Neural cell (in vitro differentiated cells): ENCODE measurements at regions not wholly inside any gene's neighbourhood (a gene's known extent, or its start where the extent isn't known, plus 50 kb on each side); places are given as distances from the start of the nearest gene placed in this dataset.

Experiments used
- CTCF ChIP-seq: fragments of 450-650 bp; IDR thresholded peaks from 2 replicates; pipeline ENCODE4 v1.5.1; 2014; ENCODE audit warnings: antibody characterized with exemption, mild to moderate bottlenecking, moderate library complexity; ENCODE audit not compliant: poor library complexity, severe bottlenecking
- POLR2AphosphoS5 ChIP-seq: IDR thresholded peaks from 2 replicates; pipeline ENCODE4 v1.6.1; 2012

DNA sequence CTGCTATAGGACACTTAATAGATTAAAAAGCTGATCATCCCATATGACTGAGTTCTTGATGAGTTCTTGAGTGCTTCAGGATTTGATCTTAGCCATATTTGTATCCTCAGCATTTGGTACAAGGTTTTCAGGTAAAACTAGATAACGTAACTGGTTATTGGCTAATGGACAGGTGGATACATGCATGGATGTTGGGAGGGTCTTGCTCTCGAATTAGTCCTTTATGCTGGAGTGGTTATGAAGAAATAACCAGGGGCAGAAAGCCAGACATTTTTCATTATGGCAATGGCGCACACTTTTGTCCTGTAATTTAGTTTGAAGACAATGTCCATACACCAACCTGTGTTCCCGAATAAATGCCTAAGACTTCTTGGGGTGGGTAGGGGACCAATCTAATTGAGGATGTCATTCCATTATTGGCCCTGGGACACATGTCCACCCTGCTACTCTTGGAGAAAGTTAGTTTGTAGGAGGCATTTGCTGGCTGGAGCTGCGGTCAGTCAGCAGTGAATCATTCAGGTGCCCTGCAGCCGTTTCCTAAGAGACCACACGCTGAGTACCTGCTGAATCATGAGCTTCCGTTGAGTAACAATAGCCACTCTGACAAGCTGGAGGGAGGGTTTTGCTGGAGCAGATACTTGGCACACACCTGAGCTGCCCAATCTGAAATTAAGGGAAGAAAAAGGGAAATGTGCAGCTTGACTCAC, 194.4 kb downstream of the FOXA2 start:
- TF ChIP-seq CTCF (no peak), POLR2AphosphoS5 (no peak)
